ENCODE measurements at regions not wholly inside any gene's neighbourhood (a gene's known extent, or its start where the extent isn't known, plus 50 kb on each side); places are given as distances from the start of the nearest gene placed in this dataset.

- 81 to 89% methylated on average over 1 to 2 of the region's 2 CpGs for WGBS, 2 donors (ENCODE audit: low coverage in 1 of 2)
- H3K4me3 ChIP-seq: no peak overlapping the region
- H3K36me3 ChIP-seq: no peaks in the 10 kb centered on the region
- H3K4me1 ChIP-seq: no peaks in the 10 kb centered on the region
- no peak overlapping the region for H3K27ac ChIP-seq
- ATAC-seq: no peak
- H3K27me3 ChIP-seq: no peaks in the 10 kb centered on the region
- TF ChIP-seq POLR2A (IDR thresholded peaks at IDR 0.05) (no peak), EP300 (IDR thresholded peaks at IDR 0.05) (no peak), CTCF (IDR thresholded peaks at IDR 0.05) (no peak), POLR2AphosphoS5 (IDR thresholded peaks at IDR 0.05) (no peak)
- no peaks in the 10 kb centered on the region for H3K9me3 ChIP-seq
Measured at GRCh38 chr3:115375362-115375761, 228.3 kb upstream of the ZBTB20 start.

GRCh38 chr3:115380883-115381572, 233.9 kb upstream of the ZBTB20 start:
- TF ChIP-seq POLR2A (IDR thresholded peaks at IDR 0.05): no peak
- TF ChIP-seq EP300 (IDR thresholded peaks at IDR 0.05): no peak
- no peak for TF ChIP-seq POLR2AphosphoS5 (IDR thresholded peaks at IDR 0.05)
- TF ChIP-seq CTCF (IDR thresholded peaks at IDR 0.05): no peak
- 50 to 76% methylated on average over 1 to 3 of the region's 3 CpGs for WGBS, 2 donors (ENCODE audit: low coverage in 1 of 2)
- no peak overlapping the region for H3K27ac ChIP-seq
- no peaks in the 10 kb centered on the region for H3K9me3 ChIP-seq
- H3K27me3 ChIP-seq: no peaks in the 10 kb centered on the region
- ATAC-seq: no peak
- H3K4me1 ChIP-seq: no peaks in the 10 kb centered on the region
- H3K36me3 ChIP-seq: no peaks in the 10 kb centered on the region
- H3K4me3 ChIP-seq: no peak overlapping the region

GRCh38 chr3:115381573-115381912, 234.5 kb upstream of the ZBTB20 start:
- Histone ChIP-seq H3K27ac (no peak overlapping the region), H3K27me3 (no peaks in the 10 kb centered on the region), H3K4me3 (no peak overlapping the region), H3K4me1 (no peaks in the 10 kb centered on the region), H3K36me3 (no peaks in the 10 kb centered on the region), H3K9me3 (no peaks in the 10 kb centered on the region)
- TF ChIP-seq POLR2AphosphoS5 (IDR thresholded peaks at IDR 0.05) (no peak), EP300 (IDR thresholded peaks at IDR 0.05) (no peak), CTCF (IDR thresholded peaks at IDR 0.05) (no peak), POLR2A (IDR thresholded peaks at IDR 0.05) (no peak)
- ATAC-seq: no peak
- WGBS, 2 donors (ENCODE audit: low coverage in 1 of 2): 8 to 51% methylated on average over 3 to 5 of the region's 5 CpGs

GRCh38 chr3:115381931-115382330, 234.8 kb upstream of the ZBTB20 start:
- TF ChIP-seq EP300 (IDR thresholded peaks at IDR 0.05): no peak
- no peak for TF ChIP-seq POLR2AphosphoS5 (IDR thresholded peaks at IDR 0.05)
- TF ChIP-seq CTCF (IDR thresholded peaks at IDR 0.05): no peak
- TF ChIP-seq POLR2A (IDR thresholded peaks at IDR 0.05): no peak
- no peak overlapping the region for H3K4me3 ChIP-seq
- no peak for ATAC-seq
- H3K36me3 ChIP-seq: no peaks in the 10 kb centered on the region
- H3K4me1 ChIP-seq: no peaks in the 10 kb centered on the region
- no peaks in the 10 kb centered on the region for H3K9me3 ChIP-seq
- no peak overlapping the region for H3K27ac ChIP-seq
- WGBS, 2 donors (ENCODE audit: low coverage in 1 of 2): 63 to 91% methylated on average over 1 of the region's 1 CpG
- H3K27me3 ChIP-seq: no peaks in the 10 kb centered on the region

GRCh38 chr3:115384381-115384780, 237.3 kb upstream of the ZBTB20 start:
- Histone ChIP-seq H3K4me1 (no peaks in the 10 kb centered on the region), H3K27ac (no peak overlapping the region), H3K27me3 (no peaks in the 10 kb centered on the region), H3K36me3 (no peaks in the 10 kb centered on the region), H3K9me3 (no peaks in the 10 kb centered on the region), H3K4me3 (no peak overlapping the region)
- TF ChIP-seq EP300 (IDR thresholded peaks at IDR 0.05) (no peak), CTCF (IDR thresholded peaks at IDR 0.05) (no peak), POLR2AphosphoS5 (IDR thresholded peaks at IDR 0.05) (no peak), POLR2A (IDR thresholded peaks at IDR 0.05) (no peak)
- WGBS, 2 donors (ENCODE audit: low coverage in 1 of 2): 79 to 89% methylated on average over 1 of the region's 1 CpG
- no peak for ATAC-seq
